ENCODE measurements at regions not wholly inside any gene's neighbourhood (a gene's known extent, or its start where the extent isn't known, plus 50 kb on each side); places are given as distances from the start of the nearest gene placed in this dataset.

DNA sequence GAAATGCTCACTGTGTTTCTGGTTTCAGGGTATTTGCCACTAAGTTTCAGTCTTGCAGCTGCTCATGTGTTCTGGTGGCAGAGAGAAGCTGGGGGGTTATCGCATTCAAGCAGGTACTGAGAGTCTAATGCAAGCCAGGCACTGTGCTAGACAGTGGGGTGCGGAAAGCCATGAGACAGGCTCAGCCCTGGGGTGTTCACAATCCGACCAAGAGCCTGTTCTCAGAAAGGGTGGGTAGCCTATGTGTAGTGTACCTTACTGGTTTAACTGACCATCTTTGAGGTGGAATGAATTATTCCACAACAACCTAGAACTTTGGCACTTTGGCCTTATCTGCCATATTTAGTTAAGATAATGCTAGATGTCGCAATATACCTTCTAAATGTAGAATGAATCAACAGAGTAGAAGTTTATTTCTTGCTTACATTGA lies 55.3 kb upstream of the ROR1 start:
- in situ Hi-C loops (cut with HindIII; ENCODE audit: low sequenced_read_pairs): no loop called here
- no peak overlapping the region for H3K4me3 ChIP-seq (ENCODE audit: low read depth, low read length)
- no peak for TF ChIP-seq CTCF (IDR thresholded peaks at IDR 0.05; ENCODE audit: low read depth, low read length)
- no peak for DNase-seq (ENCODE audit: low read depth, low spot score)

- no peak for DNase-seq (ENCODE audit: low read depth, low spot score)
- no peak for TF ChIP-seq CTCF (IDR thresholded peaks at IDR 0.05; ENCODE audit: low read depth, low read length)
- no peak overlapping the region for H3K4me3 ChIP-seq (ENCODE audit: low read depth, low read length)
- in situ Hi-C loops (cut with HindIII; ENCODE audit: low sequenced_read_pairs): no loop called here
These were observed 52.2 kb upstream of the ROR1 start for GRCh38 chr1:63721531-63722189.

DNA sequence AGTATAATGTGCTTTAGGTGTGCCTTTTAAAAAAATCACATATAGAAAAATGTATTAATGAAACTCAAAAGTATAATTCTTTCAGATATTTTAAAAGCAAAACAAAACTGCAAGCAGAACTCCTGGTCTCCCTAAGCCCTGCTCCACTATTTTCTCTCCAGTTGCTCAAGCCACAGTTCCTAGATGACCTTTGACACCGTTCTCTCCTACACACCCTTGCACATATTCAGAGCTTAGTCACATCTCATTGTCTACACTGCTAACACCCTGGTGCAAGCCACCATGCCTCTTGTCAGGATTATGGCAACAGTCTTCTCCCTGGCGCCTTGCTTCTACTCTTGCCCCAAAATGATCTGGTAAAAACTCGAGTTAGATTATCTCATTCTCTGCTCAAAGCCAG lies 50.2 kb upstream of the ROR1 start:
- in situ Hi-C loops (cut with HindIII; ENCODE audit: low sequenced_read_pairs): no loop called here
- TF ChIP-seq CTCF (IDR thresholded peaks at IDR 0.05; ENCODE audit: low read depth, low read length): no peak
- no peak for DNase-seq (ENCODE audit: low read depth, low spot score)
- H3K4me3 ChIP-seq (ENCODE audit: low read depth, low read length): no peak overlapping the region
